GM19324 (cell line): ENCODE measurements at regions not wholly inside any gene's neighbourhood (a gene's known extent, or its start where the extent isn't known, plus 50 kb on each side); places are given as distances from the start of the nearest gene placed in this dataset.

ENCODE experiments used
- ATAC-seq: cut with Tn5 transposase; IDR thresholded peaks from one replicate; pipeline ENCODE4 v1.9.1; 2021; ENCODE audit warnings: mild to moderate bottlenecking, moderate library complexity; ENCODE audit not compliant: unreplicated experiment, low FRiP score

DNA sequence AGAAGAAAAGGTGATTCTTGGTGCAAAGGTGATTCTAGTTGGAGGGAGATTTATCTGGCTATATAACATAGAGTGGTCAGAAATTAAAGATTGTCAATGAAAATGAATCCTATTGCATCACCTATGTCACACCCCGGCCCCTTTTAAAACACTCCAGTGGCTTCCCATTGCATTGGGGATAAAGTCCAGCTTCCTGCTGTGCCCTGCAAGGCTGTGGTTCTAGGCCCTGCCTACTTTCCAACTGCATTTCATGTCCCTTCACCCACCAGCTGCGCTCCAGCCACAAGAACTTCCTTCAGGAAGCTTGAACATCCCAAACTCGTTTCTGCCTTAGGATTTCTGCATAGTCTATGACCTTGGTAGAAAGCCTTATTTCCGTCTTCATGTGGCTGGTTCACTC lies 118.7 kb upstream of the UMPS start:
- ATAC-seq, result no peak

DNA sequence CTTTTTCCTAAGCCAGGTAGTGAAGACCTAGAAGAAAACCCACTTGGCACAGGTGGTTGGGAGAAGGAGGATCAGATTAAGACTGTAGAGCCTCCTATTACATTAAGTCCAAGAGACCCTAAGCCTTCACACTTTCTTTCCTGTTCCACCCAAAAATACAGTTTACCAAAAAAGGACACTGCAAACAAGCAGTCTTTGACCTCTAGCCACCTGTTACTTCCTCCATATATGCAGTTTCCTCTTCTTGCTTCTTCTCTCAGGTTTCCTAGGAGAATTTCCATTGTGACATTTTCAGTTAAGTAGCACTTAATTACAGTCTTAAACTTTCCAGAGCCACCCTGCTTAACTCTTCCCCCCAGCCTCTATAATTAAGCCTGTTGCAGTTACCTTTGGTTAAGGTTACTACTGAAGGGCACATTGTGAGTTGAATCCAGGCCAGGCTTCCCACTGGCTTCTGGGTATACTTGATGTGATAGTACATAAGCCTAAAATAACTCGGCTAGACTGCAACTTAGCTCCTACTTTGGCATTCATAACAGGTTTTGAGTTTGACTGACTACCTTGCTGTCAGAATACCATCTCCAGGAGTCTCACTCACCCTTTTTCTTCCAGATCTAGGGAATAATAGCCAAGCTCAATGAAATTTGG lies 114.2 kb upstream of the UMPS start:
- no peak for ATAC-seq

DNA sequence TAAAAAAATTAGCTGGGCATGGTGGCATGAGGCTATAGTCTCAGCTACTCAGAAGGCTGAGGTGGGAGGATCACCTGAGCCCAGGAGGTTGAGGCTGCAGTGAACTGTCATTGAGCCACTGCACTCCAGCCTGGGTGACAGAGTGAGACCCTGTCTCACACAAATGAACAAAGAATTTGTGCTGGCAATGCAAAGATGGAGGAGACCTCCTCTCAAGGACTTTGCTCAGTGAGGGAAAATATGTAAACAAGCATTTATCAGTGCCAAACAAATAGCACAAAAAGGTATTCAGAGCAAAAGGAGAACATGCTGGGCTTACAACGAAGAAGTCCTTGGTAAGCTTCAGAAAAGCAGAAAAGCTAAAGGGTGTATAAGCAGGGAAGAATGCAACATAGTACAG lies 113.1 kb upstream of the UMPS start:
- no peak for ATAC-seq

DNA sequence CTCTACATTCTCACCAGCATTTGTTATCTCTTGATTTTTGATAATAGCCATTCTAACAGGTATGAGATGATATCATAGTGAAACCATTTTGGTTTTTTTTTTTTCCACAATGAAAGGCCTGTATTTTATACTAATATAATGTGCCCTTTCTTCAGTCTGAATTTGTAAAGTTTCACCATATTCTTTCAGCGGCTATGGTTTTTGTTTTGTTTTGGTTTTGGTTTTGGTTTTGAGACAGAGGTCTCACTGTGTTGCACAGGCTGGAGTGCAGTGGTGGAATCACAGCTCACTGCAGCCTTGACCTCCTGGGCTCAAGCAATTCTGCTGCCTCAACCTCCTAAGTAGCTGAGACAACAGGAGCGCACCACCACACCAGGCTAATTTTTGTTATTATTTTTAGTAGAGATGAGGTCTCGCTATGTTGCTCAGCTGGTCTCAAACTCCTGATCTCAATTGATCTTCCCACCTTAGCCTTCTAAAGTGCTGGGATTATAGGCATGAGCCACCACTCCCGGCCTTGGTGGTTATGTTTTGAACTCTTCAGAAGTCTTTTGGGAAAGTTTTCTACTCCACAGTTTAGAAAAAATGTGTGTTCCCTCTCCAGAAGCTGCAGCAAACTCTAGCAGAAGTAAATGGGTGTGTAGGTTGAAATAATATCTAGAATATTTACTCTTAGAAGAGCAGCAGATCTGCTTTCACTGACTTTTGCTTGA lies 110.2 kb upstream of the UMPS start:
- no peak for ATAC-seq

DNA sequence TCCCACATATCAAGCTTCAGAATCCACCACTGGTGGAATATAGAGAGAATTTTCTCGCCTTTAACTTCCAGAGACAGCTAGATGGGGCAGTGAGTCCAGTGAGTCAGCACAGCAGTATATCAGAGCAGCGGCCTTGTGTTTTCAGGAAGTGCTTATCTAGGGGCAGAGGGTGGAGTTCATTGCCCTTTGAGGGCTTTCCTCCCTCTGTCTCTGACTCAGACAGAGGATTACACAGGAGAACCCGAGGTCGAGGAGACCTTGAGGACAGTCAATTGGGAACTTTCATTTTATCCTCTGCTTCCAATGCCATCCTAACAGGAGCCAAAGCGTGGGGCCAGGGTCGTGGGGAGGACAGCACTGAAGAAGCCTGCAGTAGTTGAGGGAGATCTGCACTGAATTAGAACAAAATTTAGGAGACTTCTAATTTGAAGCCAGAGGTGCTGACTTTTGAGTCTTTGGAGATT lies 109.6 kb upstream of the UMPS start:
- no peak for ATAC-seq

DNA sequence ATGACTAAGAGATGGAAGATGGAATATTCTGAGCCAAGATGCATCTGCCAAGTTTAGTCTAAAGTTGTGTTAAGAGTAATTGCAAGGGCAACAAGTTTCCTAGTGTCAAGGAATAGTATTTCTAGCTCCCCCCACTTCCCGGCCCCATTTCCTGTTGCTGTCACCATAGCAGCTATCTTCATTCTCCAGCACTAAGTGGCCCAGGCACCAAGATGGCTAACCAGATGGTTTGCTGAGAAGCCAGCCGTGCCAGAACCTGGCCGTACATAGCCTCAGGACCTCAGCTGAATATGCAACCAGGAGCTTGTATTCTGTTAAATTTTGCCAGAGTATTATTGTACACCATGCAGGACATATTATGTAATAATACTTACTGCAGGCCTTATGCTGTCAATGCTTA lies 108.8 kb upstream of the UMPS start:
- no peak for ATAC-seq

DNA sequence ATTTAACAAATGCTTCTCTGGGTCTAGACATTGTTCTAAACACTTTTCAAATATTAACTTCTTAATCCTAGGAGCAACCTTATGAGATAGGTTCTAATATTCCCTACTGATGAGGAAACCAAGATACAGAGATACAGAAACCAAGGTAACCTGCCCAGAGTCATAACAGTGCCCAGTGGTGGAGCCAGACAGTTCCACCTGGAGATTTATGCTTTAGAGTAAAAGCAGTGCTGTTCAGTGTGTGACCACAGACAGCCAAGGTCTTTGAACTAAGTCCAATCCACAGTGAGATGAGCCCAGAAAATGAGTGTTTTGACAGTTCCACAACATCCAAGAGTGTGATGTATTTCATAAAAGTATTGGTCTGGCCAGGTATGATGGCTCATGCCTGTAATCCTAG lies 105.2 kb upstream of the UMPS start:
- ATAC-seq, result no peak

DNA sequence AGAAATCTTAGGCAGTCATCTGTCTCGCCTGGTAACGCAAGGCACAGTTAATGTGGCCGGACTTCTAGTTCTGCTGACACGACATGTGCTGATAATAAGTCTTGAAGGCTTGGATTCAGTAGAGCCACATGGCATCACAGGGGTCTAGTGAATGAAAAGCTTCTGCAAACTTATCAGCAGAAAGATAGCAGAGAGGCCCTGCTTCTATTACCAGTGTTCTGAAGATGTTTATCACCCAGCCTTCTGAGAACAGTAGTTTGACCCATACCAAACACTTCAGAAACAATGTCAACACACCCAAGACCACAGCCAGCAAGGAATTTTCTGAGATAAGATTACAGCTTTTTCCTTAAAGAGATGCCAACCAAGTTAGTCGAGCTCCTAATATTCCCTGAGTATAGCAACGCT lies 102.7 kb upstream of the UMPS start:
- ATAC-seq, result no peak

DNA sequence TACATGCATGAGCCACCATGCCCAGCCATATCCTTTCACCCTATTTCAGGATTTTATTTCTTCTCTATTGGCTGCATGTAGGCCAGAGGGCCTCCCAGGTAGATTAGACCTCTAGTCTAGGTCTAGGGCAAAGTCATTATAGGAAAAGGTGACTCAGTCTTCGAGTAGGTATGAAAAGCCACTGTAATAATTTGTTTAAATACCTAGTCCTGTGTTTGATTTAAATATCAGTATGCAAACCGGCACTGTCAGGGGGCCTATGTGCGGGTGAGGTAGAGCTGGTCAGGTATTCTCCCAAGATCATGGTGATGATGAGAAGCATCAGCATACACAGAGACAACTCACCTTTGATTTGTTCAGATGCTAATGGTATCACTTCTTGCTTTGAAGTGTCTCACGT lies 101.4 kb upstream of the UMPS start:
- ATAC-seq, result no peak

DNA sequence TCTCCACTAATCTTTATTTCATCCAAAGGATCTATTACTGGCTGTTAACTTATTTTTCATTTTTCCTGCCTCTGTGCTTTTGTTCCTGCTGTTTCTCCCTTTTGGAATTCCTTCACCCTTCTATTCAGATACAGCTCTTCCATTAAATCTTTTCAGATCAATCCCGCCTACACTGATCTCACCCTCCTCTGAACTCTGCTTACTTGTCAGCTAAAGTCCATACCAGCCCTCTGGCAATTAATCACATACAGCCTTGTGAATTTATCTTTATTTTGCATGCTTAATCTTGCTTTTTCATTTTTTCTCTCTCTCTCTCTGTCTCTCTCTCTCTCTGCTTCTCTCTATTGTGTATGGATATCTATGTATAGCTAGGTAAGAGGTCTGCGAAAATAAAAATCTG lies 100.8 kb upstream of the UMPS start:
- ATAC-seq, result no peak

DNA sequence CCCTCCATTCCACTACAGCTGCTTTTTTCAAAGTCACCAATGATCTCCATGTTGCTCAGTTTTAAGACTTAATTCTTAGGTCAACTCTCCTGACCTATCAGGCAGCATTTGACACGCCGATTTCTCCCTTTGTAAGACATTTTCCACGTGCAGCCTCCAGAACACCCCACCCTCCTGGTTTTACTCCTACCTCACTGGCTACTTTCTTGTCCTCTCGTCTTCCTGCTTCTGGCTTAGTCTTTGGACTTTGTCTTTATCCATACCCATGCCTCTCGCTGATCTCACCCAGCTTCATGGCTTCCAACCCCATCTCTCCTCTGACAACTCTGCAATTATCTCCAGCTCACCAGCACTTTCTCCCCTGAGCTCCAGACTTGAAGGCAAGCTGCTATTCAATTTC lies 99.3 kb upstream of the UMPS start:
- ATAC-seq, result no peak

DNA sequence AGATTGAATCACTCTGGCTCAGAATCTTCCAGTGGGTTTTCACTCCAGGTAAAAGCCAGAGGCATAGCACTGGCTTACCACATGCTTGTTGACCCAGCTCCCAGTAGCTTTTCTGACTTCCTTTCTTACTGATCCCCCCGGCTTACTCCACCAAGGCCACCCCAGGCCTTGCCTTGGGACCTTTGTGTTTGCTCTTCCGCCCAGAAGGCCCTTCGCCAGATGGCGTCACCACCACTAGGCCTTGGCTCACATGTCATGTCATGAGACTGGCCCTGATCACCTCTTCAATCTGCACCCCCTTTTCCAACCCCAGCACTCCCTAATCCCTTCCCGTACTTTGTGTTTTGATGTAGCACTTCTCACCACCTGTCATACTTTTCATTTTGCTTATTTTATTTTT lies 98.5 kb upstream of the UMPS start:
- no peak for ATAC-seq

DNA sequence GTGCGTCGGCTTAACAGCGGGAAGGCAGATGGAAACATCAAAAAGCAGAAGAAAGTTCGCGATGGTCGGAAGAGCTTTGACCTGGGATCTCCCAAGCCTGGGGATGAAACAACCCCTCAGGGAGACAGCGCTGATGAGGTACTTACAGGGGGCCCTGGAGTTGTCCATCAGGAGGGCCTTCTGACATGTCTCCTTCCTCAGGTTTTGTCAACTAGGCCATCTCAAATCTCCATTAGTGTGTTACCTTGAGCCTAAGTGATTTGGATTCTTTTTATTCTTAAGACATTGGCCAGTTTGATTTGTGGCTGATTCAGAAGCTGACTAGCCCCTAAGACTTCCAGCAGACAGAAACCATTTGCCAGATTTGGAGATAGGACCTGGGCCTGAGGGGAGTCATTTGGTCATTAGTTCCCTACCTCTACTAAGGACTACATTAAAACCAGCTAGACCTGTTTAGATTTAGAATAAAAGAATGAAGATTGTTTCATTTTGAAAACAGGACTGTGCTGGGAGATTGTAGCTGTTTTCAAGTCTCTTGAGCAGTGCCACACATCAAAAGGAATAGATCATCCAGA lies 97.6 kb upstream of the UMPS start:
- ATAC-seq, result no peak

DNA sequence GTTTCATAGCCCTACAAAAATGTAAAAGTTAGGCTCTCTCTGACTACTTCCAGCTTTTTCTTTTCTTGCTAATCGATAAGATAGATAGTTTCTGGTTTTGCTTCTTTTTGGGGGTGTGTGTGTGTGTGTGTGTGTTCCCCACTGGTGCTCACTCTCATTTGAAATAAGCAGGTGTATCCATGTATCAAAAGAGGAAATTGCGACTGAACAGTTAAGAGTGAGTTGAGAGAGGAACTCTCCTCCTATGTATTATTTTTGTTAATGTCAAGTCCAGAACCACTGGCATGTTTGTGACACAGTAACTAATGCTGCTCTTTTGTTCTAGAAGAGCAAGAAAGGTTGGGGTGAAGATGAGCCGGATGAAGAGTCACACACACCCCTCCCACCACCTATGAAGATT lies 96.7 kb upstream of the UMPS start:
- ATAC-seq, result no peak

DNA sequence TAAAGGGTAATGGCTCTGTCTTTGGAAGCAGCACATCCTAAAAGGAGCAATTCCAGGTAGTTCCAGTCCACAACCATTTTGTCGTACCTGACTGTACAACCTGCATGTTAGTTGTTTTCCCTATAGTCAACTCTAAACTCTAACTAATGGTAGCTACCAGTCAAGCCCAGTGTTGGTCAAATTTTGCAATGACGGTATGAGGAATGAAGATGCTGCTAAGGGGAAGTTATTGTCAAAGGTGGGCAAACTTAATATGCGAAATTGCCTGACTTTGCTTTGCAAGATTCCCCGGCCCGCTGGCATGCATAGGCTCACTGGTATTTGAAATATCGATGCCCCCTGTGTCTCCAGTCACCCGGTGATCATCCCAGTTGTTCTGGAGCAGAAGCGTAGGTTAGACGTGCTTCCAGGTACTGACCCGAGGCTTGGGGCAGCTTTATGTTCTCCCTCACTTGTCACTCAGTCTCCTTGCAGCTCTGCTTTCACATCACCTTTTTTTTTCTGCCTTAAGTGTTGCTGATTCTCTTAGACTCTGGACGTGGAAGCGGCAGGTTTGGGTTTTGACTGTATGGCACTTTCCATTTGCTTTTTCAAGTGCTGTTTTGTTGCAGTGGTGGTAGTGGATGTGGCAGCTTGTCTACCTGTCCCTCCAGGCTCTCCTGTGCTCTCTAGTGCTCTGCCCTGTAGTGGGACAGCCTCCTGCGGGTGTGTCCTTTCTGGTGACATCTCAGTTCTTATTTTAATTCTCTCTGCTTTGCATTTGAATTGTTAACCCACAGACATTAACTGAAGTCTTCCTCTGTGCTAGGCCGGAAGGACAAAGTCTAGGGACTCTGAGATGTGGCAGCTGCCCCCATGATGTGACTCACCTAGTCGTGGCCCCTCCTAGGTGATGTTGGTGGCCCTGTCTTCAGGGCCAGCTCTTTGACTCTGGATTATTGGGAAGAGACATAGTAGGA lies 95.8 kb upstream of the UMPS start:
- peak; percentile 58 for ATAC-seq

DNA sequence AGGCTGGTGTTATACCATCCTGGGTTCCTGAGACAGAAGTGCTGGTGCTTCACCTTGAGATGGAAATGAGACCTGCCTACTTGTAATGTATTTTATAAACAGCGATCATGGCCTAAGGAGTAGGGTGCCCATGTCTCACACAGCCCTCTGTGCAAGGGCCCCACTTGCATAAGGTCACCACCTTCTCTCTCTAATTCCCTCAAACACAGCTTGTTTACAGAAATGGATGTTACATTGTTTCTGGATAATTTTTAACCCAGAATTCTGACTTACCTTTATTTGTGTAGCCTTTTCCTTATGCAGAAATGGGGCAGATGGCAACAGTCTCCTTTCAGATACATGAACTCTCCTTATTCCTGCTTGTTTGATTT lies 95.1 kb upstream of the UMPS start:
- ATAC-seq, result no peak

DNA sequence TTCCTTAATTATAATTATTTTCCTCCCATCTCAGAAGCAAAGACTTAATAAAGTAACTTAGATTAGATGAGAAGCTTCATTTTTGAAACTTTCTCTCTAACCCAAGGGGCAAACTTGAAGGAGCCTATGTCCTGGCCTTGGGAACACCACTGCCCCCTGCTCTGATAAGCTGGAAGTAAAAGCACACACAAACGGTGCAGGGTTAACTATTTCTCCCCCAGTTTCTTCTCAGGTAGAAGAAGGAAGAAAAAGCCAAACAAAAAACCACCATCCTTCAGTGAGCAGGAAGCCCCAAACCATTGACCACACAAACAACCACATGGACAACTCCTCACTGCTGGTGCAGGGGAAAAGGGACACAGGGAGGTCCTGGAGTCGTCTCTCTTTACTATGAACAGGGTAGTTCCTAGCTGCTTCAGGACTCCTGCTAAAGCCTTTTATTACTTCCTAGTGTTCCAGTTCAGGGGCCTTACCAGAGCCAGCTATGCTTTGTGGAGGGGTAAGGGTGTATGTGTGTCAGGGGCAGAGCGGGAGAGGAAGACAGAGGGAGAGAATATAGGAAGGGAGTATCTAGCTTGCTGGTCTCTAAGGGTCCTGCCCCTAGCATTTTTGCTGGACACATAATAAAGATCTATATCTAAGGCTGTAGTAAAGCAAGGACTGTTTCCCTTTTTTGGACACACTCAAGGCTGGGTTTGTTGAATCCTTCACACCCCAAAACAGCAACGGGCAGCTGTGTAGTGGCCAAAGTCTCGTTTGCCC lies 94.0 kb upstream of the UMPS start:
- no peak for ATAC-seq

DNA sequence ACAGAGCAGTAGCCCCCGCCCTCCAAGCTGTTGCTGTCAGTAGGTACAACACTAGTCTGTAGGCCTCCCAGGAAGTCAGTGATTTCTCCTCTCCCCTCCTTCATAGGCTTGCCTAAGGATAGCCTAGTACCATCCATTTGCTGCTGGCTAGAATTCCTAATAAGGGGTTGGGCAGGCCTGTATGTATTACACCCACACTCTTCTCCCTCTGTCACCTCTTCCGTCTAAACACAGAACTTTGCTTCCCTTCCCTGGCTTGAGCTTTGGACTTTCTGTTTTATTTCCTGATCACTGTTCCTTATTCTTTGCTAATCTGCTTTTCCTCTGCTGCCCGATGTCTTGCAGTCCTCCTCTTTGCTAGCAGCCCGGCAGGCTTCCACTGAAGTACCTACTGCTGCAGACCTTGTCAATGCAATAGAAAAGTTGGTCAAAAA lies 93.4 kb upstream of the UMPS start:
- ATAC-seq, result no peak

DNA sequence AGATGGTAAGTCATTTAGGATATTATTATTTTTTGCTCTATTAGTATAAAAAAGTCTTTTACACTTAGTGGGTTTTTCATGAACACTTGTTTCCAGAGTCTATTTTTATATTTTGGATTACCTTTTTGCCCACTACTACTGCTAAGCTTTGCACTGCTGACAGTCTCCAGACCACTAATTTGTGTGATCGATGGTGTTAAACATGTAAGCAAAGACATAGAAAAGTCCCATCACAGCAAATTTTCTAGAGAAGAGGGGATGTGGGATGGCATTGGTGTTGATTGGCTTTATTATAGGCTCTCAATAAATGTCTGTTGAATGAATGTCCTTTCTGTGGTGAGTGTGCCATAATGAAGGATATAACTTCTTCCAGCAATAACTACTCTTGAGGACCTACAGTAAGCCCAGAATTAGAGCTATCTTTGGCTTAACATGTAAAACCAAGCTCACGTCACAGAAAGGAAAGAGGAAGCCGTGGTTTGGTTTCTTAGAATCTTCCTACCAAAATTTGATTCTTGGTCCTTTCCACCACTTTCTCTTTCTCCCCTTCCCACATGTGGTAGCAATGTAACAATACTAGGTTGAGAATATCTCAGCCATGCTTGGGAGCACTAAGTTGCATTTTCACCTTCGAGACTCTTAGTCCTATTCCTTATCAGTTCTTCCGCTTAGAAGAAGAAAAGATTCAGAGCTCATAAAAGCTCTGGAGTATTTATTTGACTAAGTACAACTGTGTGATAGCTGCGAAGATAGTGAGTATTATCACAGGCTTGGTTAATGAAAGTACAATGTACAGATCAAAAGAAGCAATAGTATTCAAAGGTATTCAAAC lies 90.6 kb upstream of the UMPS start:
- ATAC-seq, result no peak
